Left ventricle myocardium inferior (tissue), 1 donor: ENCODE measurements at regions not wholly inside any gene's neighbourhood (a gene's known extent, or its start where the extent isn't known, plus 50 kb on each side); places are given as distances from the start of the nearest gene placed in this dataset.

Experiments used
- DNase-seq: peaks from one replicate; pipeline ENCODE4 v3.0.0-alpha.2; 2020
- H3K27ac ChIP-seq: fragments of 200-600 bp; replicated peaks from 2 replicates; pipeline ENCODE4 v1.8.0; 2021
- H3K27me3 ChIP-seq: fragments of 200-600 bp; 2 replicates; pipeline ENCODE4 v1.8.0; 2021; ENCODE audit warnings: low read depth
- H3K36me3 ChIP-seq: fragments of 200-600 bp; 2 replicates; pipeline ENCODE4 v1.8.0; 2021
- H3K4me1 ChIP-seq: fragments of 200-600 bp; 2 replicates; pipeline ENCODE4 v1.8.0; 2021
- H3K4me3 ChIP-seq: fragments of 200-600 bp; 2 replicates; pipeline ENCODE4 v1.8.0; 2021; ENCODE audit warnings: mild to moderate bottlenecking, moderate library complexity
- H3K9me3 ChIP-seq: fragments of 200-600 bp; replicated peaks from 2 replicates; pipeline ENCODE4 v1.8.0; 2021
- CTCF ChIP-seq: fragments of 200-600 bp; IDR thresholded peaks from 2 replicates; pipeline ENCODE4 v1.8.0; 2021; ENCODE audit warnings: antibody characterized with exemption, mild to moderate bottlenecking, borderline replicate concordance
- intact Hi-C: fragments of 100-400 bp; cut with micrococcal nuclease; formaldehyde crosslinking; loops from one replicate; pipeline ENCODE4 v1.11.0; 2022
- donor health status: DM: no; HTN: yes; CAD: no; lungs with severe emphysema.

GRCh38 chrX:128883650-128884049, 639.6 kb downstream of the SMARCA1 start:
- Histone ChIP-seq H3K27me3 (no peaks in the 10 kb centered on the region), H3K4me3 (no peak overlapping the region), H3K4me1 (no peaks in the 10 kb centered on the region), H3K36me3 (no peaks in the 10 kb centered on the region), H3K9me3 (no peaks in the 10 kb centered on the region), H3K27ac (no peak overlapping the region)
- intact Hi-C loops: no loop called here
- no peak for TF ChIP-seq CTCF
- no peak for DNase-seq

GRCh38 chrX:128870361-128870760, 652.9 kb downstream of the SMARCA1 start:
- Histone ChIP-seq H3K9me3 (no peaks in the 10 kb centered on the region), H3K27ac (no peak overlapping the region), H3K4me3 (no peak overlapping the region), H3K27me3 (no peaks in the 10 kb centered on the region), H3K4me1 (no peaks in the 10 kb centered on the region), H3K36me3 (no peaks in the 10 kb centered on the region)
- no peak for DNase-seq
- no peak for TF ChIP-seq CTCF
- intact Hi-C loops: no loop called here

GRCh38 chrX:128862557-128862956, 660.7 kb downstream of the SMARCA1 start:
- Histone ChIP-seq H3K9me3 (no peaks in the 10 kb centered on the region), H3K36me3 (no peaks in the 10 kb centered on the region), H3K27ac (no peak overlapping the region), H3K4me3 (no peak overlapping the region), H3K4me1 (no peaks in the 10 kb centered on the region), H3K27me3 (no peaks in the 10 kb centered on the region)
- no peak for DNase-seq
- intact Hi-C loops: no loop called here
- no peak for TF ChIP-seq CTCF

GRCh38 chrX:128848374-128848773, 674.9 kb downstream of the SMARCA1 start:
- intact Hi-C loops: no loop called here
- Histone ChIP-seq H3K27me3 (no peaks in the 10 kb centered on the region), H3K9me3 (peaks cover 3% of the 10 kb centered on the region), H3K27ac (no peak overlapping the region), H3K4me1 (no peaks in the 10 kb centered on the region), H3K4me3 (no peak overlapping the region), H3K36me3 (no peaks in the 10 kb centered on the region)
- no peak for TF ChIP-seq CTCF
- DNase-seq: no peak

GRCh38 chrX:128846385-128846784, 676.9 kb downstream of the SMARCA1 start:
- Histone ChIP-seq H3K4me3 (no peak overlapping the region), H3K9me3 (peaks cover 6% of the 10 kb centered on the region), H3K27ac (no peak overlapping the region), H3K4me1 (no peaks in the 10 kb centered on the region), H3K27me3 (no peaks in the 10 kb centered on the region), H3K36me3 (no peaks in the 10 kb centered on the region)
- intact Hi-C loops: no loop called here
- TF ChIP-seq CTCF: no peak
- no peak for DNase-seq

- Histone ChIP-seq H3K4me3 (no peak overlapping the region), H3K27me3 (no peaks in the 10 kb centered on the region), H3K9me3 (no peaks in the 10 kb centered on the region), H3K4me1 (no peaks in the 10 kb centered on the region), H3K27ac (no peak overlapping the region), H3K36me3 (no peaks in the 10 kb centered on the region)
- no peak for TF ChIP-seq CTCF
- intact Hi-C loops: no loop called here
- DNase-seq: no peak
Observed at GRCh38 chrX:128818690-128819089, 704.6 kb downstream of the SMARCA1 start.
